ENCODE measurements at regions not wholly inside any gene's neighbourhood (a gene's known extent, or its start where the extent isn't known, plus 50 kb on each side); places are given as distances from the start of the nearest gene placed in this dataset.

DNA sequence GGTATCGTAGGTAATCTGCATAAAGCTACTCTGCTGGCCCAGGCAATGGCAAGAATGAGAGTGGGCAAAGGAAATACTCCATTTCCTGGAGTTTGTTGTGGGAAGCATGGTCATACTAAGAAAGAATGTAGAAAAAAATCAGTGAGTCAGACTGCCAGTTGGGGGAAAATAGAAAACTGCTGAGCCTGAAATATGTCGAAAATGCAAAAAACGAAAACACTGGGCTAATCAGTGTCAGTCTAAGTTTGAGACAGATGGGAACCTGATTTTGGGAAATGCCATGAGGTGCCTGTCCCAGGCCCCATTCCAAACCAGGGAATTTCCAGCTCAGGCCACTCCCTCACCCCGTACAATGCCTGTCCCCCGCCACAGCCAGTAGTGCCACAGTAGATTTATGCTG, 150.0 kb downstream of the ZNF33B start:
- TF ChIP-seq, protein P1, sequence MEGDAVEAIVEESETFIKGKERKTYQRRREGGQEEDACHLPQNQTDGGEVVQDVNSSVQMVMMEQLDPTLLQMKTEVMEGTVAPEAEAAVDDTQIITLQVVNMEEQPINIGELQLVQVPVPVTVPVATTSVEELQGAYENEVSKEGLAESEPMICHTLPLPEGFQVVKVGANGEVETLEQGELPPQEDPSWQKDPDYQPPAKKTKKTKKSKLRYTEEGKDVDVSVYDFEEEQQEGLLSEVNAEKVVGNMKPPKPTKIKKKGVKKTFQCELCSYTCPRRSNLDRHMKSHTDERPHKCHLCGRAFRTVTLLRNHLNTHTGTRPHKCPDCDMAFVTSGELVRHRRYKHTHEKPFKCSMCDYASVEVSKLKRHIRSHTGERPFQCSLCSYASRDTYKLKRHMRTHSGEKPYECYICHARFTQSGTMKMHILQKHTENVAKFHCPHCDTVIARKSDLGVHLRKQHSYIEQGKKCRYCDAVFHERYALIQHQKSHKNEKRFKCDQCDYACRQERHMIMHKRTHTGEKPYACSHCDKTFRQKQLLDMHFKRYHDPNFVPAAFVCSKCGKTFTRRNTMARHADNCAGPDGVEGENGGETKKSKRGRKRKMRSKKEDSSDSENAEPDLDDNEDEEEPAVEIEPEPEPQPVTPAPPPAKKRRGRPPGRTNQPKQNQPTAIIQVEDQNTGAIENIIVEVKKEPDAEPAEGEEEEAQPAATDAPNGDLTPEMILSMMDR (IDR thresholded peaks at IDR 0.05): no peak
- no peak for TF ChIP-seq POLR2A (IDR thresholded peaks at IDR 0.05)

Data from right lobe of liver (tissue), 4 donors.